Superior temporal gyrus (tissue), 1 donor: ENCODE measurements at regions not wholly inside any gene's neighbourhood (a gene's known extent, or its start where the extent isn't known, plus 50 kb on each side); places are given as distances from the start of the nearest gene placed in this dataset.

Experiments
- DNase-seq: peaks from one replicate; pipeline ENCODE4 v3.0.0-alpha.2; 2016; ENCODE audit errors: extremely low spot score

DNA sequence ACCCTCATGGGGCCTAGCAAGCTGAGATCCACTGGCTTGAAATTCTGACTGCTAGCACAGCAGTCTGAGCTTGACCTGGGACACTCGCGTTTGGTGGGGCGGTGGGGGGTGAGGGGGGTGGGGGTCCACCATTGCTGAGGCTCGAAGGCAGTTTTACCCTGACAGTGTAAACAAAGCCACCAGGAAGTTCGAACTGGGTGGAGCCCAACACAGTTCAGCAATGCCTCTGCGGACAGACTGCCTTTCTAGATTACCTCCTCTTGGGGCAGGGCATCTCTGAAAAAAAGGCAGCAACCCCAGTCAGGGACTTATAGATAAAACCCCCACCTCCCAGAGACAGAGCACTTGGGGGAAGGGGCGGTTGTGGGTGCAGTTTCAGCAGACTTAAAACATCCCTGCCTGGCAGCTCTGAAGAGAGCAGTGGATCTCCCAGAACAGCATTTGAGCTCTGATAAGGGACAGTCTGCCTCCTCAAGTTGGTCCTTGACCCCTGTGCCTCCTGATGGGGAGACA is 149.7 kb upstream of the TANK start:
- DNase-seq: no peak

DNA sequence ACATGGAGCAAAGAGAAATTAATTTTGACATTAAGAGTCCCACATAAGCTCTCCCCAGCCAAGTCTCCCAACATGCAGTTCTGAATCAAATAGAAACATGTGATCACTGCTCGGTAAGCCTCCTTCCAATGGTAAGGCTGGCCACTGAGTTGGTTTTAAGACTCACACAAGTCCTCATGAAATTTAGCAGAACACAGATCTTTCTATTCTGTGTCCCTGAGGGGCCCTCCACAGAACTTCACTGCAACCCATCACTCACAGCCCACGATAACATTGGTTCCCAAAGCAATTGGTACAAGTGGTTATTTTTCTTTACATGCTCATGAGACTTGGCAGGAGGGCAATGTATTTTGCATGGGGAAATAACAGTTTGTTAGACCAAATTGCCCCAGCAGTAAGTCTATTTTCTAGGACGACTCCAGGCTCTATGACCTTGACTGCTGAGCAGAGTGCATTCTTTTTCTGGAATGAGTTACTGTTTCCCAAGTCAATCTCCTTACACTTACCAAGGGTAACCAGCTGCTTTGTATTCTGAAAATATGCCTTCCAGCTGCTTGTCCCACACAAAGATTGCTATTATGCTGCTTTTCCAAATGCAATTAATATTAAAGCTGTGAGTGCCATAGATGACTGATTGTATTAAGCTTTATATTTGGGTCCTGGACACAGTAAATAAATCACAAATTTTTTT is 142.3 kb upstream of the TANK start:
- DNase-seq: no peak

DNA sequence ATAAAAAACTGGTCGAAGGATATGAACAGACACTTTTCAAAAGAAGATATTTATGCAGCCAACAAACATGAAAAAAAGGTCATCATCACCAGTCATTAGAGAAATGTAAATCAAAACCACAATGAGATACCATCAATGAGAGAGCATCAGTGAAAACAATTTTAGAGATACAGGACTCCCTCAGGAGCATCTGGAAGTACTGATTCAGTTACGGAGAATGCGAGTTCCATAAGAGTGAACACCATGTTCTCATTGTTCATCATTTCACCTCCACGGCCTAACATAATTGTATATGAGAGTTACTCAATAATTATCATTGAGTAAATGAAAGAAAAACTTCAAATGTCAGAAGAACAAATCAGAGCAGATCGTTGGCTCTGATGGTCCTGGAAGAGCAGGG is 140.9 kb upstream of the TANK start:
- DNase-seq: no peak

- DNase-seq: no peak
These were observed 139.8 kb upstream of the TANK start for GRCh38 chr2:161020437-161020836.

DNA sequence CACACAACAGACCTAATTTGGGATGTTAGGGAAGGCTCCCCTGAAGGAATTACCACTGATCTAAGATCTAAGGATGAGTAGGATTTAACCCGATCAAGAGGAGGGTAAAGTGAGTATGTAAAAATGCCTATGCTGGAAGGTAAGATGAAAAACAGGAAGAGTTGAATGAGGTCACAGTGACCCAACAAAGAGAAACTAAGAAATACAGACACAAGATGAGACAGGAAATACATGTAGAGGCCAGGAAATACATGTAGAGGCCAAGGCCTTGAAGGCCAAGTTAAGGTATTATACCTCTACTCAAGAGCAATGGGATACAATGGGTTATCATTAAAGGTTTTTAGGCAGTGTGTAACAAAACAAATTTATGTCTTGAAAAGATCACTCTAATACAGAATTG is 131.6 kb upstream of the TANK start:
- DNase-seq: no peak

DNA sequence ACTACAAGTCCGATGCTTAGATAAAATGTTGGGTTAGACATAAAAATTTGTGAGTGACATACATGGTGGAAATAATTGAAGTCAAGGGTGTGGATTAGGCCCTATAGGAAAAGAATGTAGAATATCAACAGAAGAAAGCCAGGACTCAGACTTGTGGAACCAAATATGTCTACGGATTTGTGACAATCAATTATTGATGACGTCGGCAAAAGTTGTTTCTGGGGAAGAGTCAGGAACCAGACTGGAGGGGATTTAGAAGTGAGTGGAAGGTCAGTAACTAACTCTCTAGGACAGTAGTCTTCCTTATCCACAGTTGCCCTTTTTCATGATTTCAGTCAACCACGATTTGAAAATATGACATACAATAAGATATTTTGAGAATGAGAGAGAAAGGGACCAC is 130.9 kb upstream of the TANK start:
- no peak for DNase-seq

GRCh38 chr2:161030260-161031063 is 129.8 kb upstream of the TANK start:
- no peak for DNase-seq

DNA sequence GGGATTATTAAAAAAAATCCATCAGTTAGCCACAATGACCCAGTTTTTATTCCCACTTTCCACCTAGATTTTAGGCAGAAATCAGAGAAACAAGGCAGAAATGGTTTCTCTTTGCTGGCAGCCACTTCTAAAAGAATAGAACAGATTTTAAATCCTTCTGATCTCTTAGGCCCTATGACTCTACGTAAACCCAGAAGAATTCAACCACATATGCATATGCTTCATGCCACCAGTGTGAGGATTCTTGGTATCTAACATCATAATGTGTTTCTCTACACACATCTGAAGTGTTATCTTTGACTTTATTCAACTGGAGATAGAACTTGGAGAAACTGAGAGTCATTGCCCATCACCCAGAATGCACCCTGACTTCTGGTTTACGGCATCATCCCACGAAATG is 128.7 kb upstream of the TANK start:
- no peak for DNase-seq

- DNase-seq: no peak
These were observed 127.6 kb upstream of the TANK start for GRCh38 chr2:161032635-161033034.

- no peak for DNase-seq
These were observed 127.1 kb upstream of the TANK start for GRCh38 chr2:161033059-161033660.

- no peak for DNase-seq
These were observed 123.3 kb upstream of the TANK start for GRCh38 chr2:161036926-161037325.

DNA sequence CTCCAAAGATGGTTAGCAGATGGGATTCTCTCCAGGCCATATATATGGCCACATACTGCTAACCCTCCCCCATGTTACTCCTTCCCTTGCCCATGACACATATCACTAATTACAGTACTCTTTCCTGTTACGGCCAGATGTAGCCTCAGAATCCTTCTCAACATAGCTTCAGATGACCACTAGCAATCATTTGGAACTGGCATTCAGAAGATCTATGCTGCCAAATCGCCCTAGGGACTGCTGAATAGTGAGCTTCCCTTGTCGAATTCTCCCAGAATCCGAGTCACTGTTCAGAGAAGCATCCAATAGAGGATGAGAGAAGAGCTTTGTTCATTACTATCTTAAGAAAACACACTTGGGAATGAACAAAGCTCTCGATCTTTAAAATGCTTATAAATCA is 121.2 kb upstream of the TANK start:
- DNase-seq: no peak

- DNase-seq: no peak
These were observed 118.9 kb upstream of the TANK start for GRCh38 chr2:161041356-161041755.

- DNase-seq: no peak
These were observed 117.1 kb upstream of the TANK start for GRCh38 chr2:161042990-161043625.

DNA sequence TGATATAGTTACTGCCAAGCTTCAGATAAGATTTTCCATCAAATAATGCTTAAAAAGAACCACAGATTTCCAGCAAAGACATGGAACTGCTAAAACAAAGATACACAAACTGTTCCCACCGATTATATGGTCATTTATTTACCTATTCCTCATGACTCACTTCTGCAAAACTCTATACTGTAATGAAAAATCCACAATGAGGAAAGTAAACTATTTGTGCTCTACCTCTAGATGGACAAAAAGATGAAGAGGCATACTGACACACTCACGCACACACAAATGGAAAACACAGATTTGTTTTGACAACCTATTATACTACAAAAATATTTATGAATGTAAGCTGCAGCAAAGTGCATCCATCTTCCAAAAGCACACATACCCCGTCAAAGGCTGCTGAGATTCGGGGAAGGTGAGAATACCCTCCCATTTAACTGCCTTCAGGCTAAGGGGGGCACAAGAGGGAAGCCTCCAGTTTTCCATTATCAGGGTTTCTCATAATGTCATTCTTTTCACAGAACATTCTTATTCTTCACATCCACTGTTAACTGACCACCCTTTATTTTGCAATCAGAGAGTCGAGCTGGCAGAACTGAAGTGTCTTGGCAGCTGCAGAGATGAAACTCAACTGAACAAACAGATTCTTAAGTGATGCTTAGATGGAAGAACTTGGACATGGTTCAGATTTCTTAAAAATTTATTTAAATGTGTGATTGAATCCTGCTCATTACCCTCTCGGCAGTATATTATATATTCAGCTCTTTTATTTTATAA is 115.9 kb upstream of the TANK start:
- no peak for DNase-seq

- no peak for DNase-seq
These were observed 115.3 kb upstream of the TANK start for GRCh38 chr2:161044921-161045320.

DNA sequence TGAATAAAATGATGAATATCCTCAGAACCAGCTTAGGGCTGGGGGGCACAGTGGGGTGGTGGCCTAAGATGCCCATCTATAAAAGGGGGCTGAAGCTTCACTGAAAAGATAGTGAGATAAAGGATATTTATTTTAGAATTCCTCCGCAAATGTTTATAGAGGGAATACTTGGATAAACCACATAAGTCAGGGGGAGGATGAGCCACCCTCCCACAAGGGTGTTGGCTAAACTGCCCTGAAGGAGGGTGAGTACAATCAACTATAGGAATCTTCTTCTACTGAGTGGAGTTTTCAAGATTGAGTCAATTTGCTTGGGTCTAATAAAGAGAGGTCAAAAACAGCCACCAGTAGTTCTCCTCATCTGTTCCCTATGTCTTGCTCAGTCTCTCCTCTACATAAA is 114.5 kb upstream of the TANK start:
- DNase-seq: no peak

DNA sequence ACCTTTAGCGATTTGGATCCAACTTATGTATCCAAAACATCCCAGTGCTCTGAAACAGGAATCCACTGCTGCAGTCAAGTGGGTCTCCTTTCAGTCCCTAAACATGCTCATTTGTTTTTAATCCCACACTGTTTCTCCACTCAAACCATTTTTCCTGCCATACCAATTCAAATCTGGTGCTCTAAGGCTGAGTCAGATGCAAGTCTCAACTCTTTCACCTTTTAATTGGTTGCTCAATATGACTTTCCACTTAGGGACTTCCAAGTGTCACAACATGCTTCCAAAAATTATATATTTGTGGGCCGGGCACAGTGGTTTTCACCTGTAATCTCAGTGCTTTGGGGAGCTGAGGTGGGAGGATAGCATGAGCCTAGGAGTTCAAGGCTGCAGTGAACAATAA is 113.4 kb upstream of the TANK start:
- DNase-seq: no peak

DNA sequence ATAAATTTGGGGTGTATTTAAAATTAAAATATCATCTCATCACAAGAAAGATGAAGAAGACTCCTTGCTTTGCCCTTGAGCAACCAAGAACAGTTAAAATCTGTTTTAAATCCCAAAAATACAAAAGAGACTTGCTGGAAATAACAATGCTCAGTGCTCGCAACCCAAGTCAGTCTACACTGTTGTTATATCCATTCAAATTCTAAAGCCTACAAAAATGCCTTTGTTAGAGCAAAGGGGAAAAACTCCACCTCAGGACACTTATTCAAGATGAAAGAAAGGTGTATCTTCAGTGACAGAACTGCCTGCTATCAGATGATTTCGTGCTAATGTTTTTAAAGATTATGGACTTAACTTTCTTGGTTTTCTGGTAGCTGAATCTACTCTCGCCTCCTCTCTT is 111.9 kb upstream of the TANK start:
- no peak for DNase-seq

DNA sequence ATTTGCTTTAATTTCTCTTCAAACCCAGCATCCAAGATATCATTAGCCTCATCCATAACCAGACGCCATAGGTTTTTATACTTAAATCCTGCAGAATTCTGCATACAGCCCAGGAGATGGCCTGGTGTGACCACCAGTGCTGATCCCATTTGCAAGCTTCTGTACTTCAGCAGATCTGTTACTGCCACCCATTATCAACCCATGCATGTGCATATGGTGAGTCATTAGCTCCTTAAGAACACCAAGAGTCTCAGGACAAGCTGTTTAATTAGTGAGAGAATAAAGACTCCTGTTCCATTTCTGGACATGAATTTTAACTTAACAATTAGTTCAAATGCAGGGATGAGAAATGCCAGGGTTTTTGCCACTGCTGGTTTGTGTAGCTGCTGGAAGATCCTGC is 110.7 kb upstream of the TANK start:
- DNase-seq: no peak

GRCh38 chr2:161052214-161052613 is 108.0 kb upstream of the TANK start:
- no peak for DNase-seq

GRCh38 chr2:161055289-161055688 is 104.9 kb upstream of the TANK start:
- no peak for DNase-seq
